Neural progenitor cell (in vitro differentiated cells): ENCODE measurements at regions not wholly inside any gene's neighbourhood (a gene's known extent, or its start where the extent isn't known, plus 50 kb on each side); places are given as distances from the start of the nearest gene placed in this dataset.

Source experiments
- CTCF ChIP-seq: fragments of 200-600 bp; sonication (generic); IDR thresholded peaks from 2 replicates; pipeline ENCODE4 v1.5.1; 2017; ENCODE audit warnings: antibody characterized with exemption, mild to moderate bottlenecking
- EZH2phosphoT487 ChIP-seq: fragments of 200-600 bp; sonication (generic); IDR thresholded peaks from 2 replicates; pipeline ENCODE4 v1.6.1; 2017; ENCODE audit warnings: antibody characterized with exemption

GRCh38 chr9:7318920-7319319 lies 480.7 kb downstream of the DMAC1 start:
- TF ChIP-seq CTCF = no peak
- TF ChIP-seq EZH2phosphoT487 = no peak
